Activated T-helper 9 cell treated with anti-CD3 and anti-CD28 coated beads, Interleukin-2, amount 50 U/mL, for 16 hours (primary cell): ENCODE measurements at regions not wholly inside any gene's neighbourhood (a gene's known extent, or its start where the extent isn't known, plus 50 kb on each side); places are given as distances from the start of the nearest gene placed in this dataset.
A peak's percentile ranks its signal among the peaks of the same experiment; 100 is the strongest.
"Not testable (repeated sequence)": the region's sequence is repeated elsewhere in the genome, so short reads cannot be mapped to it uniquely, and the experiment has no call there.

Source experiments
- DNase-seq: peaks from one replicate; pipeline ENCODE4 v3.0.0-alpha.2; 2020; ENCODE audit warnings: low read depth

- DNase-seq, result no peak
Observed at GRCh38 chr16:85240982-85241924, 129.0 kb upstream of the CIBAR2 start.

DNA sequence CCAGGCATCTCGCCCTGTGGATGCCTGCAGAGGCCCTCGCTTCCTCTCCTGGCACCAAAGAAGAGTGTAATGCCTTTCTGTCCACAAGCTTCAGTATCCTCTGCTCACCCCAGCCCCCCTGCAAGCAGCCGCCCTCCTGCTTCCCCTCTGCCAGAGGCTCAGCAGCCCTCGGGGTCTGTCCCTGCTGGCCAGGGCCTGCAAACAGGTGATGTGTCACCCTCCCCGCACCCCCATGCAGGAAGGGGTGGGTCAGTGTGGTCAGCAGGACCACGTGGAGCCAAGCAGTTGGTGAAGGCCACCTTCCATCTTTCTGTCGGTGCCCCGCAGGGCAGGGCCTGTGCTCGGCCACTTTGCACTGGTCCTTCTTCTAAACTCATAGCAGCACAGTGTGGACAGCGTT lies 129.9 kb upstream of the CIBAR2 start:
- DNase-seq, result no peak

GRCh38 chr16:85243308-85243707 lies 131.0 kb upstream of the CIBAR2 start:
- DNase-seq, result no peak

DNA sequence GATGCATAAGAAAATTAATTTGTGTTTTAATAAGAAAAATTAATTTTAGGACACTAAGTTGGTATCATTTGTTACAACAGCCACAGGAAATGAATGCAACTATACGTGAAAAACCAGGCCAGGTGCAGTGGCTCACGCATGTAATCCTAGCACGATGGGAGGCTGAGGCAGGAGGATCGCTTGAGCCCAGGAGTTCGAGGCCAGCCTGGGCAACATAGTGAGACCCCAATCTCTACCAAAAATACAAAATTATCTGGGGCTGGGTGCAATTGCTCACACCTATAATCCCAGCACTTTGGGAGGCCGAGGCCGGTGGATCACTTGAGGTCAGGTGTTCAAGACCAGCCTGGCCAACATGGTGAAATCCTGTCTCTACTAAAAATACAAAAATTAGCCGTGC lies 132.2 kb upstream of the CIBAR2 start:
- DNase-seq, result not testable (repeated sequence)

GRCh38 chr16:85245307-85246172 lies 133.3 kb upstream of the CIBAR2 start:
- no peak for DNase-seq

- DNase-seq, result no peak
Observed at GRCh38 chr16:85246473-85246872, 134.2 kb upstream of the CIBAR2 start.

- no peak for DNase-seq
Observed at GRCh38 chr16:85246973-85247372, 134.7 kb upstream of the CIBAR2 start.

DNA sequence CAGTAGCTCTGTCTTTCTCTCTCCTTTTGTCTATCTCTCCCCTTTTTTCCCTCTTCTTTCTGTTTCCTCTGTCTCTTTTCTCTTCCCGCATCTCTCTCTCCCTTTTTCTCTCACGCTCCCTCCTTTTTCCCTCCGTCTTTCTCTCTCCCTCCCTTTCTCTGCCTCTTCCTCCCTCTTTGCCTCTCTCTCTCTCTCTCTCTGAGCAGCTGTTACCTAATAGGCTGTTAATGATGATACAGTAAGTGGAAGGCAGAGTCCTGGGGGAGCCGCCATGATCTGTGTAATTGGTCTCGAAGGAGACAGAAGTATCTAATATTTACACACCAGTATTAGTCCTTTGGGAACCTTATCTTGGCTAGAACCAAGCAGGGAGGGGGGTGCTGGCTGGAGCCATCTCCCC lies 136.1 kb upstream of the CIBAR2 start:
- DNase-seq, result no peak

- DNase-seq, result no peak
Observed at GRCh38 chr16:85248857-85249256, 136.6 kb upstream of the CIBAR2 start.

DNA sequence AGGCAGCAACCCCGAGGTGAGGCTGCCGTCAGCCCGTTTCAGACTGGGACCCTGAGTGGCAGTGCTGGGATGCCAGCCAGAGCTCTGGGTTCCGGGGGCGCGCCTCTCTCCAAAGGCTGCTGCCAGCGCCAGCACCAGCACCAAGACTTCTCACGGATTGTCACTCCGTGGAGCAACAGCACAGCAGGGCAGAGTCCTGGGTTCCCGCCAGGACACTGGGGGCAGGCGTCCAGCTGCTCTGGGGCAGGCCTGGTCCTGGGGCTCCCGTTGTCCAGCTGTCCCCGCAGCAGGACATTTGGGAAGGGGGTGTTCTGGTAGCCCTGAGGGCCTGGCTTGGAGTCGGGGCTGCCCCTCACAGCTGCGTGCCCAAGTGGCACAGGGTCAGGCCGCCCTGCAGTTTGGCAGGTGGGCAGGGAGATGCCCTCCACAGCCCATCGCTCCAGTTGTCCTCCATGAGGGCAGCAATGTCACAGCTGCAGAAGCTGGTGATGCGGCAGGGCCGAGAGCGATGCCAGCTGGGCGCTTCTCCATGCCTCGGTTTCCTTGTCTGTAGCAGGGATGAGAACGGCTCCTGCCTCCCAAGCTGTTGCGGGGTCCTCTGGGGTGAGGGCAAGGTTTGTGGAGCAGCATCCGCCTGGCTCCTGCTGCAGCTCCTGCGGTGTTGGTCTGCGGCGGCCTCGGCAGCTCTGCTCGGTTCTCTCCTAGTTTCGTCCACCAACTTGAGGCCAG lies 137.3 kb upstream of the CIBAR2 start:
- no peak for DNase-seq

GRCh38 chr16:85250147-85250463 lies 137.8 kb upstream of the CIBAR2 start:
- no peak for DNase-seq

DNA sequence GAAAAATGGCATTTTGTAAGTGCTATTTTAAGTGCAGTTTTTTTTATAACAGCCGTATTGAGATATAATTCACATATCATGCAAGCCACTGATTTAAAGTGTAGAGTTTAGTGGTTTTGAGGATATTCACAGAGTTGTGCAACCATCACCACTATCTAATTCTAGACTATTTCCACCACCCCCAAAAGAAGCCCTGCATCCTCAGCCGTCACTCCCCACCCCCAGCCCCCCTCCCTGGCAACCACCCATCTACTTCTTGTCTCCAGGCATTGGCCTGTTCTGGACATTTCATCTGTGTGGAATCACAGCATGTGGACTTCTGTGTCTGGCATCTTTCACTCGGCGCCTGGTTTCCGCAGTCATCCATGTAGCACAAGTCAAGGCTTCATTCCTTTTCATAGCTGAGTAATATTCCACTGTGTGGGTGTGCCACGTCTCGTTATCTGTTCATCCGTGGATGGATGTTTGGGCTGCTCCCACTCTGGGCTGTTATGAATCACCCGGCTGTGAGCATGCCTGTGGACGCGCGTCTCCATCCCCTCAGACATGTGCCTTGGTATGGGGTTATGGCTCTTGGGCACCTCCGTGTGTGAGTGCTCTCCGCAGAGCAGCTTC lies 138.4 kb upstream of the CIBAR2 start:
- DNase-seq, result no peak

GRCh38 chr16:85251225-85251760 lies 139.0 kb upstream of the CIBAR2 start:
- no peak for DNase-seq

DNA sequence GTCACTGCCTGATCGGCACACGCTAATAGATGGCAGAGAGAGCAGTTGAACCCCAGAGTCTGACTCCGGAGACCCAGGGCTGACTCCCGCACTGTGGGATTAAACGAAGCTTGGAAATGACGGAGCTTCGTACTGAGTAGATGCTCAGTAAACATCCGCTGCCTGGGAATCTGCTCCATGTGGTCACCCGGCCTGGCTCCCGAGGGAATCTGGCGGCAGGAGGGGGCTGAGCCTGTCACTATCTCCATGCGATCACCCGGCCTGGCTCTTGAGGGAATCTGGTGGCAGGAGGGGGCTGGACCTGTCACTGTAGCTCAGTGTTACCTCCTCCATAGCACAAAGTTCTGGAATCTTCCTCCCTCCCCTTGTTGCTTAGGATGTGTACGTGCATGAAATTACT lies 139.7 kb upstream of the CIBAR2 start:
- DNase-seq, result no peak

- no peak for DNase-seq
Observed at GRCh38 chr16:85252461-85252860, 140.2 kb upstream of the CIBAR2 start.

DNA sequence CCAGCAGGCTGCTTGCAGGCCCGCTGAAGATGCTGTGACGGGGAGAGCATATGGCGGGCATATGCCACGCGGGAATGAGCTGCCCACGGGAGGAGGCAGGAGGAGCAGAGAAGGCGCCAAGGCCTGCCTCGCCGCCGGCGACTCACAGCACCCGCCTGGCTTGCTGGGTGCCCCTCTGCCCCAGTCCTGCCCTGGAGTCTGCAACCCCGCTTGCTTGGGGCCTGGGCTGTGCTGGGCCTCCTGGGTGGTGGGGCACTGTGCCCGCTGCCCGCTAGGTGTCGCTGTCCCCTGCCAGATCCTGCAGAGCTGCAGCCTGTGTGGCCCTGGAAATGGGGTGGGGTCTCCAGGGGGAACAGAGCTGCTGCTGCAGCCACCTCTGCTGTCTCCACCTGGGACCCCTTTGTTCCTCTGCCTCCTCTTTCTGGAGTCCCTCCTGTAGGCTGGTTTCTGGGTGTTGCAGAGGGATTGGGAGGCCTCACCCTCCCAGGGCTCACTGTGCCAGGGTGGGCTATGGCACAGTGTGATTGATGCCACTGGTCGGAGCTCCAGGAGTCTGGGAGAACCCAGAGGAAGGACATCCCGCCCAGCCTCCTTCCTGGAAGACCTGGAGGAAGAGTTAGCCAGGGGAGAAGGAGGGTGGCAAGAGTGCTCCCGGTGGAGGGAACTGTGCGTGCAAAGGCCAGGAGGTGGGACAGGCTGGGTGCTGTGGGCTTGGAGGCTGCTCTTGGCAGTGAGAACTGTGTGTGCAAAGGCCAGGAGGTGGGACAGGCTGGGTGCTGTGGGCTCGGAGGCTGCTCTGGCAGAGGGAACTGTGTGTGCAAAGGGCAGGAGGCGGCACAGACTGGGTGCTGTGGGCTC lies 141.0 kb upstream of the CIBAR2 start:
- peak; percentile 30 for DNase-seq

DNA sequence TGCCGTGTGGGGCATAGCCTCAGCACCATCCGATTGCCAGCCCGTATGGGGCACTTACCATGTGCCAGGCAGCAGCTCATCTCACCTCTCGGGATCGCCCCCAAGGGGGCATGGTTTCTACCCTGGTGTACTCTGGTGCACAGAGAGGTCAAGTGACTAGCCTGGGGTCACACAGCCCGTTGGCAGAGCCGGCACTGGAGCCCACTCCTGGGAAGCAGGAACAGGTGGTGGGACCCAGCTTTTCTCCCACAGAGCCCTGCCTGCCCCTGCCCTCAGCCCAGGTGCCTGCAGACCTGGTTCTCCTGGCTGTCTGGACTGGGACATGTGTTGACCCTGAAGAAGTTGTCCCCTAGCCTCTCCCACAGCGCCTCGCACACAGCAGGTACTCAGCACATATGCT lies 141.8 kb upstream of the CIBAR2 start:
- no peak for DNase-seq

DNA sequence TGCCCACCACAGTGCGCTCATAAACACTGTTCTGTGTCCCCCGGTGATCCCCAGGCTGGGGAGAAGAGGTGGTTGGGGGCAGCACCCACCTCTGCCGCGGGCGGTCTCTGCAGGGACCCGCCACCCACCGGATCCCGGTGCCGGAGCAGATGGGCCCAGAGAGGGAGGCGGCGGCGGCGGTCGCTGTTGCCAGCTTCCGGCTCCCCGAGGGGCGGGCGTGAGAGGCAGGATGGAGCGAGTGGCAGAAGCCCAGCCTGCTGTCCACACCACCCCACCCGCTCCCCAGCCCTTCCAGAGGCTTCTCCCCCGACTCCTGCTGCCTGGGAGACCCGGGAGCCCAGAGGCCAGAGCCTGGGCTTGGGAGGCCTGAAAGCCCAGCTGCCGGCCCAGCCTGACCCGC lies 142.6 kb upstream of the CIBAR2 start:
- no peak for DNase-seq

DNA sequence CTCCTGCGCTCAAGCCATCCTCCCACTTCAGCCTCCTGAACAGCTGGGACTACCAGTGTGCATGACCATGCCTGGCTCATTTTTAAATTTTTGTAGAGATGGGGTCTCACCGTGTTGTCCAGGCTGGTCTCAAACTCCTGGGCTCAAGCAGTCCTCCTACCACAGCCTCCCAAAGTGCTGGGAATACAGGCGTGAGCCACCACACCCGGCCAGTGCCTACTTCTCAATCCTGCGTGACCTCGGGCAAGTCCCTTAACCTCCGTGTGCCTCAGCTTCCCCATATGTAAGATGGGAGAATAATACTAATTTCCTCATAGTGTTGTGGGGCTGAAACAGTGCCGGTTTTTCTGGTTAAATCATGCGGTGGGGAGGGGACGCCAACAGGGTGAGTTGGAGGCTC lies 143.5 kb upstream of the CIBAR2 start:
- DNase-seq, result no peak

DNA sequence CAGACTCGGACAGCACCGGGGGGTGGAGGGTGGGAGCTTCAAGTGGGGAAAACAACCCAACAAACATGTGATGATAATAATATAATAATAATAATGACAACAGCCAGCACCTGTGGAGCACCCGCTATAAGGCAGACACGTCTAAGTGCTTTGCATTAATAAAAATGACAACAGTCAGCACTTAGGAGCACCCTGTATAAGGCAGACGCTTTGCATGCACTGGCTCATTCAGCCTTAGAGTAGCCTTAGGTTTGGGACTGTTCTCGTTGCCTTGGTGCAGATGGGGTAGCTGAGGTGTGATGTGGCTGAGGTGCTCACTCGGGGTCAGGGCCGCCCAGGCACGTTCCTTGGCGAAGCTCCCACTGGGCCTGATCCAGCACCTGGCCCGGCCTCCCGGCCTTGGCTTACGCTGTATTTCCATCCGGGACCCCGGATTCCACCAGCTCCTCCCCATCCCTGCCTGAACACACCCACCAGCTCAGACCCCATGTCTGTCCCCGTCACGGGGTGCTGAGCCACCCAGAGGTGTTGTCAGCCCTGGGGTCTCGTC lies 144.0 kb upstream of the CIBAR2 start:
- no peak for DNase-seq

GRCh38 chr16:85257483-85257882 lies 145.2 kb upstream of the CIBAR2 start:
- no peak for DNase-seq
